HUDEP-2 (cell line): ENCODE measurements at regions not wholly inside any gene's neighbourhood (a gene's known extent, or its start where the extent isn't known, plus 50 kb on each side); places are given as distances from the start of the nearest gene placed in this dataset.

ENCODE experiments used
- DNase-seq, 76 experiments: peaks; one replicate each; lab custom pipeline; 2025; ENCODE audit not compliant: unreplicated experiment in 76 of 76; lab: John Stamatoyannopoulos, UW

DNA sequence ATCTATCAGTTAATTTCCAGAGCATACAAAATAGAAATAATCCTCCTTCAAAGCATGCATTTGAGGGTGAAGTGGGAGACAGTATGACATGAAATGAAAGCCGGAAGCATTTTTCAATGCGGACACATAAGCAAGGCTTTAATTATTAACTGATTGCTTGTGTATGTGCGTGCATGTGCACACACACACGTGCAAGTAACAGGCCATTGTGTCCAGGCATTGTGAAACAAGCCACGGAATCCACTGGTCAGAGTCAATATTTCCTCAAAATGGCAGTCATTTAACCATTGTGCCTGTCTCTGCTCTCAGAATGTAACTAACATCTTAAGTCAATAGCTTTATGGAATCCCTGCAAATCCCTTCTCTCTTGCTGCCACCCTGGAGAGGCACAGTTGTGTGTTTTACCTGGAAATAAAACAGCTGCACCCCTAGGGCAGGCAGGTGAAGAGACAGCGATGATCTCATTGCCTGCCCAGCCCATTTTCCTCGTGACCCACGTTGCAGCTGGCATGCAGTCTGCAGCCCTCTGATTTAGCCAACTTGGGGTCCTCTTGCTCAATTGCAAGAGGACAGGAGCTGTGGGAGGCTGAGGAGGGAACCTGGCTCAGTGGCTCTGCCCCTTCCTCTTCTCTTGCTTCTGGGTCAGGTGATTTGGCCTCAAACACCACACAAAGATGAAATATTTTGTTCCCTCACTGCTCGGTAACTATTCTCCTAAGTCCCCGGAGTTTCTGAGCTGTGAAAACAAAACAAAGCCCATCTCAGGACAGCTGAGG, 500.9 kb upstream of the ZMIZ1 start:
- no peak for DNase-seq

DNA sequence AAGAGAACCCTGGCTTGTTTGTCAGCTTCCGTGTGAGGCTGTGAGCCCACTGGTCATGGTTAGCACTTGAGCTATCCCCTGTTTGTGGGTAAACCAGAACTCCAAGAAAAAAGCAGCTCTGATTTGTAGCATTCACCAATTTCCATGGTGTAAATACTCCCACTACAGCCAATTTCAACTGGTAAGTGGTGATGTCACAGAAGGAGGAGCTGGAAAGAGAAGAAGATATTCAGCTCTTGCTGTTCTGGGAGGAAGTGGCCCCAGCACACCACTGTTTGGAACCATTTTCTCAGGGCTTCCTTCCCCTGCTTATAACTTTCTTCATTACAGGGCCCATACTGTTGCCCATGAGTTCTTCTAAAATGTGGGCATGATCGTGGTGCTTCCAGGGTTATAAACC, 500.1 kb upstream of the ZMIZ1 start:
- no peak for DNase-seq

DNA sequence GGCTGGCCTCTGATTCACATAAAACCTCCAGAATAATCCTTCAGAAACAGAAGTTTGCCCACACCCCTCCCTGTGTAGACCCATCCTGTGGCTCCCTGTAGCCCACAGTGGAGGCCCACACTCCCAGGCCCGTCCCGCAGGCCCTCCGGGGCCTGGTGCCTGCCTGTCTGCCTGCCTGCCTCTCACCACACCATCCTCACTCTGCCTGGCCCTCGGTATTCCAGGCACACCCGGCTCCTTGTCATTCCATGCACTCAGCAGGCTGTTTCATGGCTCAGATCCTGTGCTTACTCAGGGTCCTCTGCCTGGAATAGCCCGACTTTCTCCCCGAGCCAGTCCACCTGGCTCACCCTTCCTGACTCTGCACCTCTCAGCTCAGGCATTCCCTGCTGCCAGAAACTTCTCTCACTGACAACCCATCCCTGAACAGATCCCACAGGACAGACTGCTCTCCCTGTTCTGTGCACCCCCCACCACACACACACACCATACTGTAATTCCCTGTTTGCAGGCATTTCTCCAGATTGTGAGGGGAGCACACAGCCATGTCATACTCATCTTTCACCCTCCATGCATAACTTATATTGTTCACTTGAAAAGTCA, 498.0 kb upstream of the ZMIZ1 start:
- DNase-seq = no peak

DNA sequence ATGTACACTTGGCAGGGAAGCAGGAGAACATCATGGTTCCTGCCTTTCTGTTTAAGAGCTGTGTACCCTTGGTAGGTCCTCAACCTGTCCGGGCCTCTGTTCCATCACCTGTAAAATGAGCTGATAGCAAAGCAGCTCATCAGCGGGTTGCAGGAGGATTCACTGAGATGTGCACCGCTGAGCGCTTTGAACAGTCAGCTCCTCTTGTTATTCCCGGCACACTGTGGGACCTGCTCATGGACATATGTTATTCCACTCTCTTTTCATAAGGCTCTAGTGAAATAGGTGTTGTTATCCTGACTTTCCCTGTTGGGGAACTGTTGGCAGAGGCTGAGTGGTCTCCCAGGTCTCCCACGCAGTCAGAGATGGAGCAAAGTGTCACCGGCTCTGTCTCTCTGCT, 497.5 kb upstream of the ZMIZ1 start:
- no peak for DNase-seq

DNA sequence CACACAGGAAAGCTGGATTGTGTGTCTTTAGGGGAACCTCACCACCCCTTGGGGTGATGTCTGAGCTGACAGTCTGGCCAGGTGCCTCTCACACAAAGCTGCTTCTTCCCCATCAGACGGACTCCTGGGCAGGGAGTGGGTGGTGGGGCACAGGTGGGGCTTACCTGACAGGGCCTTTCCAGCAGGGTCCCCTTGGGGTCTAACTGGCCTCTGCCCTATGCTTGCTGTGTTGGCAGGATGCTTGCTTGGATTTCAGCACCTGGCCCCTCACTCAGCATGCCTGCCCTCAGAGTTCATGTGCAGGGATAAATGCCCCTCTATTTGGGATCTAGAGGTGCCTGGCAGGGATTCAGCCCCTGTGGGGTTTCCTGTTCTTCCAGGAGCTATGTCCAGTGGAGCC, 496.9 kb upstream of the ZMIZ1 start:
- no peak for DNase-seq

DNA sequence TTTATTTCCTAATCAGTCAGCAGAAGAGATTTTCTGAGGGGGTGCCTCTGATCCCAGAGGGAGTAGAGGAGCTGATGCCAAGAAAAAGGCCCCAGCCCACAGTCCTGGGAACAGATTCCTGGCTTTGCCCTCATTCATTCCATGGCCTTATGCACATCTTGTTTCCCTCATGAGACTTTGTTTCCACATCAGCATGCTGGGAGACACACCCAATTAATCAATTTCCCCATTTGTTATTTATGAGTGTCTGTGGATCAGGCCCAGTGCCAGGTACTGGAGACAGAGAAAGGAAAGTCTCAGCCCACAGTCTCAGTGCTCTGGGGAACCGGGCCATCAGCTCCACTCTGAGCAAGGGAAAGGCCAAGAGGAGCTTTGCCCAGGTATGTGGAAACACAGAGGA, 496.2 kb upstream of the ZMIZ1 start:
- no peak for DNase-seq

DNA sequence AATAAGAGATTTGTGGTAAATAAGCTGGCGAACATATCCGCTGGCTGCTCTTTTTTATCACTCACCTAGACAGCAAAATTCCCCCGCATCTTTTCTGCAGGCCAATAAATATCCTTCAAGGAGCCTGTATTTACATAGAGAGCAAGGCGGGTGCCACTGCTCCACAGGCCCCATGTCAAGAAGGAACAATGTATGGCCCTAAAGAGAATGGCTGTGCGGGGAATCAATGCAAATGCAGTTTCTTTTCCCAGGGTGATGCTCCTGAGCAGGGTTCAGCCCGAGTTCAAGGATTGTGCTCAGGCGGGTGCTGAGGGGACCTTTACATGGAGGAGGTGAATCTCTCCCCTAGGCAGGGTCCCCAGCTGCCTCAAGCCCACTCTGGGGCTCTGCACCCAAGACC, 494.2 kb upstream of the ZMIZ1 start:
- DNase-seq = no peak

DNA sequence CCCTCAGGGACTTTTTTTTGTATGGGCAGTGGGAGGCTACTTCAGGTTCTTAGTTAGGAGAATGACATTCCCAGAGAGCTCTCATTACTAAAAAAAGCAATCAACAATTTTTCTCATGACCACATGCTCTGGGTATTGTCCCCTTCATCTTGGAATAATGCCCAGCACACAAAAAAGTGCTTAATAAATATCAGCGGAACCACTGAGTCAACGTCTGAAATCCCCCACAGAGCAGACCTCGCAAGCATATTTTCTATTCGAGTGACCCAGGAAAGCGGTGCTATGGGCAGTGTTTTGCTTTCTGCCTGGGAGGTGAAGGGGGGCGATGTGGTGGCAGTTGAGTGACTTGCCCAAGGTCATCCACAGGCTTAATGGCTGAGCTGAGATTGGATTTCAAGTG, 493.4 kb upstream of the ZMIZ1 start:
- no peak for DNase-seq

DNA sequence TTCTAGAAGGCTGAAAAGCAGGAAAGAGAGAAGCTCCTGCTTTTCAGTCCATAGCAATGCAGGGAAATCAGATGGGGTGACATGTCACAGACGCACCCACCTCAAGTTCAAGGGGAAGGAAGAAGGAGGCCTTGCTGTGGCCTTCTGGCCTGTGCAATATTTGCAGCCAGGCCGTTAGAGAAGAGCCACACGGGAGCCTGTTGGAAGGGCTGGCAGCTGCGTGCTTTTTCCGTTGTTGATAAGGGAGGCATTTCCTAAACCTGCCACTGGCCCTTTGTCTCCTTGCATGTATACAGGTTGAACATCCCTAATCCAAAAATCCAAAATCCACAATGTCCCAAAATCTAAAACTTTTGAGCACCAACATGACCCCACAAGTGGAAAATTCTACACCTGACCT, 492.5 kb upstream of the ZMIZ1 start:
- no peak for DNase-seq

DNA sequence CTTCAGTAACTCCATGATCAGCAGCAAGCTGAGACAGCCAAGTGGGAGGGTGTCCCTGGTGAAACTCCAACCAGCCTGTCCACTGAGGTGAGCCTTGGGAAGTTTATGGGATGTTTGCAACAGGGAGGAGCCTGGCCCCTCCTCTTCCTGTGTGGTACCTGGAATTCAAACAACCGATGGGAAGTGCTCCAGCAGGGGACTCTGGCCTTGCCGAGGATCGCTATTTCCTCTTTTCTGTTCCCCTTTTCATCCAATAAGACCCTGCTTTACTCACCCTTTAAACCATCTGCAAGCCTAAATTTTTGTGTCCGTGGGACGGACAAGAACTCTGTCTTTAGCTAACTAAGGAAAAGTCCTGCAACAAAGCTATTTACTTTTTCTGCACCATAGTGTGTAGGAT, 491.1 kb upstream of the ZMIZ1 start:
- no peak for DNase-seq

DNA sequence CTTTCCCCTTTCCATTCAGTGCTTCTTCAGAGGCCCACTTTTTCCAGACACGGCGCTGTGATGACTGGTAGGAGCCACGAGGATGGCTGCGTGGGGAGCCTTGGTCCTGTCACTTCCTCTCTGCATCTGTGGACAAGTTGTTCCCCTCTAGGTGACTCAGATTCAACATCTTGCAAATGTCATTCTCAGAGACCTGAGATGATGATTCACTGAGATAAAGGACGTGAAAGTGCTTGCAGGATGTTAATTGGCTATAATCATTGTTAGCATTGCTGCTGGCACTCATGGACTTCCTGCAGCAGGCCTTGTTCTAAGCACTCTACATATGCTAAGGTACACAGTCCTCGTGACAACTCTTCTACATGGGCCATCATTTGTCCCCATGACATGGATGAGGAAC, 489.8 kb upstream of the ZMIZ1 start:
- no peak for DNase-seq

DNA sequence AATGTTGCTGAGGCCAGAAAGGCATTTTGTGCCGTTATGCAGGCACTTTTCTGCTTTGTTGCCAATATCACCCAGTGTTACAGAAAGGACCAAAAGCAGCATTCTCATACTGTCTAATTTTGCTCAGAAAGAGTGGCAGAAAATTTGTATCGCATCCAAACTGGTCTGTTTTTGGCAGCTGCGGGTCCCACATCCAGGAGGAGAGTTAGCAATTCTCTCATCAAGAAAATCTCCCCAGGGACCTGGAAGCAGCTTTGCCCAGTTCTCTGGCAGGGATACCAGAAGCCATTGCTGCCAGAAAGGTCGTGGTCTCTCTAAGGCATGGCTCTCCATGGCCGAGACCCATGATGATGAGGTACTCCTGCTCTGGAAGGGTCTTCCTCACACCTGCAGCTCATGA, 489.2 kb upstream of the ZMIZ1 start:
- DNase-seq = no peak

DNA sequence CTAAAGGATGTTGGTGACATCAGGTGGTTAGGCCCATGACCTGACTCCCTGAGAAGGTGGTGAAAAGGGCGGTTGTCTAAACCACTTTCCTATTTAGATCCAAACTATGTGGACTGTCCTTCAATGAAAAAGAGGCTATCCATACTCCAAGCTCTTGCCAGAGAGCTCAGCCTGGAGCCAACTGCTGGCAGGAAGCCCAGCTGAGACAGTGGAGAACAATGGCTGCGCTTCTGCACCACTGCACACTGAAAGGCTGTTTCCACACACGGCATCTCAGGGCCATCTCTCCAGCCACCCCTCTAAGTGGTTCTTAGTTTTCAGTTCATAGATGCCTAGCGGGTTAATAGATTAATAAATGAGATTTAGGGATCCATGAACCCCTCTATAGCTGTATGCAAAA, 488.8 kb upstream of the ZMIZ1 start:
- no peak for DNase-seq

DNA sequence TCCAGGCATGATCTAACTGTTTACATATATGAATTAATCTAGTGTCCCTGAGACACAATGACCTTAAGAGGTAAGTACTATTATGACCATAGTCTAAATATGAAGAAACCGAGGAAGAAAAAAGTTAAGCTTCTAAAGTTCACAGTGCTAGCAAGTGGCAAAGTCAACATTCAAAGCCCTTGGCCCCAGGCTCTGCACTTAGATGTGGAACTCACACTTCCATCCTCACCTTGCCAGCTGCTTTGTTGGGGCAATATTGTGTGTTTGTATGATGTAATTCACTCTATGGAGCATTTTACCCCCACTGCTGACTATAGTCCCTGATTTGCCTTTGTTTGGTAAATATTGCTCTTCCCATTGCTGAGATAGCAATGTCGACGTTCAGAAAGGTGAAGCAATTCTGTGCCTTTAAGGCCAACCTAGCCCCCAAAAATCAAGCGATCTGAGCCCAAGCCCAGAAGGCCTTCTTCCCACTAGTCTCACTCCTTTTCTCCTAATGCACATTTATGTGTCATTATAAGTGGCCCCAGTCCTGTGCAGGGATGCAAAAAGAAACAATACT, 487.6 kb upstream of the ZMIZ1 start:
- no peak for DNase-seq

DNA sequence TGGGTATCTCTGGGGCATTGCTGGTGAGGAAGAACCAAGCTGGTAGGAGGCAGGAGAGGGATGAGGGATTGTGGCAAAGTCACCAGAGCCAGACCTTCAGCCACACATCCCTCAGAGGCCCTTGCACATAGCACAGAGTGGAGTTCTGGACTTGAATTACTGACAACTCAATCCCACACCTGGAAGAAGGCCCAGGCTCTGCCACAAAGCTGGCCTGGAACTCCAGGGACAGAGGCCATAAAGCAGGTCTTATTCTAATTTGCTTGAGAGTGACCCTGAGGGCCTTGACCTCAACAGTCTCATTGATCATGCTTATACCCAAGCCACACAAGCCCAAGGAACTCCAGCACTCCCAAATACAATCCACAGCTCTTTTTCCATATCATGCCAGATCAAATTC, 486.2 kb upstream of the ZMIZ1 start:
- no peak for DNase-seq

DNA sequence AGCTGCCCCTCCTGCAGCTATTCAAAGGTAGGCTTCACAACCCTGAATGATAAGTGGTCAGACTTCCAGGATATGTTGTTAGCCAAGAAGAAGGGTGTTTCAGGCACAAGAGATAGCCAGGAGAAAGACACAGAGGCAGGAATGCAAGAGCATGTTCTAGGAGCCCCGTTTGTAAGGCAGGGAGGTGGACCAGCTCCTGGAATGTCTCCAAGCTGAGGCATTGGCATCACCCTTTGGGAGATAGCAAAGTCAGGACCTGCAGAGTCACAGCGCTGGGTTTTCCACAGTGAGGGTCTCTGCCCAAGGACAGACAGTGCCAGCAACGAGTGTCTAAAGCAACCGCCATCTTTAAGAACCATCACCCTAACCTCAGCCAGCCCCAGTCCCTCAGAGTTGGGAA, 484.5 kb upstream of the ZMIZ1 start:
- DNase-seq = no peak

DNA sequence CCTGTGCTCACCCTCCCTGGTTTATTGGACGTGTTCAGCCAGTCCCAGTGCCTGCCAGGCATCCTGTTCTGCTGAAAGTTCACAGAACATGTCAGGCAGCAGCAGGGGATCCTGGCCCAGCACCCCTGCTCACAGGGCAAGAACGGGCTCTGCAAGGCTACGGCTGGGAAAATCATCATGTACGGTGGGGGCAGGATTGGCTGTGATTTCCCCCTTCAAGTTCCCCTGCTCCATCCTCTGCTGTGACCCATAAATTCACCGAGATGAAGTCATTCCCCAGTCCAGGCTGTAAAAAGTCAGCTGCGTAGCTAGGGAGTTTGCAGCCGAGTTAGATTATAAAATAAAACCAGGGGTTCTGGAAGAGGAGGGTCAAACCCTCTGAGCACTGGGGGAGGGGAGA, 484.1 kb upstream of the ZMIZ1 start:
- no peak for DNase-seq

DNA sequence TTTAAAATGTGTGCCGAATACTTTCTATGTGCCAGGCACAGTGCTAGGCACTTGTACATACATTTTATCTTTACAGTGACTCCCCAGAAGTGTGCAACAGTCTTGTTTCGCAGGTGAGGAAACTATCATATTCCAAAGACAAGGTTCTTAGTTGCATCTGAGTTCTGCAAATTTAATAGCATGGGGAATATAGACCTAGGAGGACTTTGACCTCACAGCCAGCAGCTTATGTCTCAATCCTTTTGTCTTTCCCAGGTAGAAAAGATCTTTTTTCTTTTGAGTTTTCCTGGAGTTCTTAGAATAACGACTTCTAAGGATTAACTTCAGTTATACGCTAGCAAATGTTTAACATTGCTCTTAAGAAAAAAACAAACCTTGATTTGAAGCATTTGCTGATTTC, 482.8 kb upstream of the ZMIZ1 start:
- no peak for DNase-seq

DNA sequence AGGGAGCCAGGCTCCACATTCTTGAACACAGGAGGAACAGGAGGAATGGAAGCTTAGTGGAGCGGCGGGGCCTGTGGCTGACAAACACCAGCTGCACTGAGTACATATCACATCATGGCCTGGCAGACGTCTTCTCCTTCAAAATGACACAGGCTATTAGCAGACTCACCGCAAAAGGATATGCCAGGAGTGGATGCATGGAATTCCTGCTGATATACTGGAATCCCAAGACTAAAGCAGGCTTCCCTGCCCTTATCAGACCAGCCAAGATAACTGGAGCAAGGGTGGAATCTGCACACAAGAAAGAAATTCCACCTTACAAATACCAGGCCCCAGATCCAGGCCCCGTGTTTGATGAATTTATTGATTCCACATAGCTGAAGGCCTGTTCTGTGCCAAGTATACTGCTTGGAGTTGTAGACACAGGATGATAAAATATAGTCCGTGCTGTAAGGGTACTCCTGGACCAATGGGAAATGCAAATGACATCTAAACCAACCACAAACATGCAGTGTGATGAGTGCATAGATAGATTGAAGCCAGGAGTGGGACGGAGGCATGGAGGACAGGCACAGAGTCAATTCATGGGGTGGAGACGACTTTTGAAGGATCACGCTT, 480.5 kb upstream of the ZMIZ1 start:
- DNase-seq = no peak

DNA sequence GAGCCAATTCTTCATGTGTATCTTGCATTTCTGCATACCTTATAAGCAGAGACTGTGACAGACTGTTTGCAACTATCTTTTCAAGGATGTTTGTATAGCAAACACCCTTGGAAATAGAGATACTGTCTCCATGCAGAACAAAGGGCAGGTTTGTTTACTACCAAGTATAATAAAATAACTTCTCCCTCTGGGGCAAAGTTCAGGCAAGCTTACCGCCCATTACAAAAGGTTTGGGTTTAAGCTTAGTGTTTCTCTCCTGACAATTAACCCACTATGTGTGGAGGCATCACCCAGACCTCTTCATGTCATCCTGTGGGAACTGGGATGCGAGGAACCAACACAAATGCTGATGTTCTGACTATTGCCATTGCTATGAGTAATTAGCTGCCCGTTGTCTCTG, 479.1 kb upstream of the ZMIZ1 start:
- DNase-seq = no peak

DNA sequence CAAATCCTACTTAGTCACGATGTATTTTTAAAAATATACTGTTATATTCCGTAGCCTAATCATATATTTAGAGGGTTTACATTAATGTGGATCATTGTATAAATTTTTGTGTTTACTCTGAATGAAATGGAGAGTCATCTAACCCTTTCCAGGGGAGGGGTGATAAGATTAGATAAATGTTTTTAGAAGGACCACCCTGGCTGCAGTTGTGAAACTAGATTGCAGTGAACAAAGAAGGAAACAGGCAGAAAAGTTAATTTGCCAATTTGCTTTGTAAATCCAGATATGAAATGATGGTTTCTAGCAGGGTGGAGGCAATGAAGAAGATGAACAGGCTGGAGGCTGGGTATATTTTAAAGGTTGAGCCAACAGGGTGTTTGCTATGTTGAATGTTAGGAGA, 477.7 kb upstream of the ZMIZ1 start:
- DNase-seq = no peak
